GM18517 (cell line): ENCODE measurements at regions not wholly inside any gene's neighbourhood (a gene's known extent, or its start where the extent isn't known, plus 50 kb on each side); places are given as distances from the start of the nearest gene placed in this dataset.

Experiments used
- ATAC-seq: cut with Tn5 transposase; IDR thresholded peaks from one replicate; pipeline ENCODE4 v1.9.1; 2021; ENCODE audit warnings: mild to moderate bottlenecking, moderate library complexity; ENCODE audit not compliant: unreplicated experiment

DNA sequence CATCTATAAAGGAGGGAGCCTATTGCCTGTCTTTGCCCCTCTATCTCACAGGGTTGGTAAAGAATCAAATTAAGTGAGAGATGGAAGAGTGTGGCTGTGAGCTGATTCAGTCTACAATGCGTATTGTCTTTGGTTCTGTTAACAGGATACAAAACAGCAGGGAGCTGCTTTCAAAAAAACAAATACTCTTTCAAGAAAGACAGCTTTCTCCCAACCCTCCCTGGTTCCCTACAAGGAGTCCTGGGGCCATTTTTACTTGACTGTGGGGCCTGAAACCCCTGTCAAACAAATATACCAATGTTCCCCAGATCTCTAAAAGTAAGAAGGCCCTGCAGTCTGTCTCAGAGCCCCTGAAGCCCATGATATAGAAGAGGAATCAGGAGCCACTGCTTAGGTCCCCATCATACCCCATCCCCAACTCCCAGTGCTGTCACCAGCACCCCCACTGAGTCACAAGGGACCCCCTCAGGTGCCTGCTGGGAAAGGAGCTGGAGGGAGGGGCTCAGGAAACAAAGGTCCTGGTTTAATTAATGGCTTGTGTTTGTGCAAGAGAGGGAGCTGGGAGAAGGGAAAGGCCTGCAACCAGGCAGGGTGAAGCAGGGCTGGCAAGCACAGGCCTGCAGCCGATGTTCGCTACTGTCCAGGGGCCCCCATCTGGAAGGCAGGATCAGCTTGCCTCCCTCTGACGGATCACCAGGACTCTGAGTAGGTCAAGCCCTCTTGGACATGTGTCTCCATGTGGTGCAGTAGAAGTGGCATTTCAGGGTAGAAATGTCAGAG, 182.0 kb upstream of the GHITM start:
- no peak for ATAC-seq

DNA sequence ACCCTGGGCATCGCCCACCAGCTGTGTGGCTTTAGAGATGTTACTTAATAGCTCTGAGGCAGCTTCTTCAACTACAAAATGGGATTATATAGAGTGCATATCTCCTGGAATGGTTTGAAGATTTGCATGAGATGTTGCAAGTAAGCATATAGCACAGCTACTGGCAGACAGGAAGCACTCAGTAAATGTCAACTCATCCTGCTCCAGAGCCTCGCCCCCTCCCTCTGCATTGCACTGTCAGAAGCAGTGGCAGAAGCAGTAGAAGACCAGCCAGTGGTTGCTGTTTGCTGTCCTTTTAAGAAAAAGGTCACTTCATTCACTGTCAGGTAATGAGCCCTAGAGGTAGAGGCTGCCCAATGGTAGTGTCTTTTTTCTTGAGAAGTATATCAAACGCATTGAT, 180.0 kb upstream of the GHITM start:
- no peak for ATAC-seq

DNA sequence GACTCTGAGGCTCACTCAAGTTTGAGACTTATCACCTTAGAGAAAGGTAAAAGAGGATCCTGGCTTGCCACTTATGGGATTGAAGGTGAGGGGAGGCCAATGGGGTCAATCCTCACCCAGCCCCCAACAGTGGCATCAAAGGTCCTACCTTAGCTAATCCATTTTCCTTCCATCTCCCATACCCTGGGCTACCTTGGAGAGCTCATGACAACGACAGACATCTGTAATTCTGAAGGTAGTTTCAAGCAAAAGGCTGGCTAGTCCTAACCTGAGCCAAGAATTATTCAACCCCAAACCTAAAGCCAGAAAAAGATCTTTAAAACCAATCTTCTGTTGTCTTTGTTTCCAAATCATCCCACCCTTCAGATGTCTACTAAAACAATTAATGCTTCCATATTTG, 179.2 kb upstream of the GHITM start:
- ATAC-seq = no peak

DNA sequence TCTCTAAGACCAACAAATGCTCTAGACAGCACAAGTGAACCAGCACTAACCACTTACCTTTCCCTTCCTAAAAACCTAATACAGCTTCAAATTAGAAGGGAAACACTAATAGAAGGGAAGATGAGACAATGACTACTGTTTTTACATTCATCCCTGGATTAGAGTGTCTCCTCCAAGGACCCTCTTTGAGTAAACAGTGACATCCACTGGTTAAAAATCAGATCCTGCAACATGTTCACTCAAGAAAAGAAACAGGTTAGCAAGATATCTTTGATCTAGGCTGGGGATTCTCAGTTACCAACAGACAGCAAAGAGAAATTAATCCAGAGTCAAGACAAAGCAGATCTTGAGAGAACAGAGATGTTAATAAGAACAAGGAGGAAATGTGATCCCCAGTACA, 177.7 kb upstream of the GHITM start:
- no peak for ATAC-seq

DNA sequence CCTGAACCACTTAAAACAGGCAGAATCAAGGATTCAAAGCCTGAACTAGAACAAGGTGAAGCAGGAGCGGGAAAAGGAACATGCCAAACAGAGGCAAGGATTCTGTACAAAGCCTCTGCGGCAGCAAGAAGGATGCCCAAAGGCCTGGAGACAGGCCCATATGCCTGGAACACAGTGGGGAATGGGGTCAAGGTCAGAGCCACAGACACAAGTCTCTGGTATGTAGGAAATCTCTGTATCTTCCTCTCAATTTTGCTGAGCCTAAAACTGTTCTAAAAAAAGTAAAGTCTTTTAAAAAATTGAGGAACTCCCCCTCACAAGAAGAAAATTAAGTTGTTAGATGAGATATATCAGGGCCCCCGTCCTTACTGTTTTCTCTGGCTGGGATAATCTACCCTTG, 175.9 kb upstream of the GHITM start:
- ATAC-seq = no peak

DNA sequence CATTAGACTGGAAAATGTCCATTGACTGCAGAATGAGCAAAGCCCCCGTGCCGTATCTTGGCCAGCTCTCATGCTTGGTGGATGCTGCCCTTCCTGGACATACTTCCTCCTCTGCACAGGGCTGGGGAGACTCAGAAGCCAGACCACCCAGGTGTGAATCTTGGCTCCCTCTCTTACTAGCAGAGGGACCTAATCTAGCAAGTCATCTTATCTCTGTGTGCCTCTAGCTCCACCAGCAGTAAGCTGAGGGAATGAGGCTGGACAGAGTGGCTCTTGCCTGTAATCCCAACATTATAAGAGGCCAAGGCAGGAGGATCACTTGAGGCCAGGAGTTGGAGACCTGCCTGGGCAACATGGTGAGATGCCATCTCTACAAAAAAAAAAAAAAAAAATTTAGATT, 173.8 kb upstream of the GHITM start:
- ATAC-seq = no peak

DNA sequence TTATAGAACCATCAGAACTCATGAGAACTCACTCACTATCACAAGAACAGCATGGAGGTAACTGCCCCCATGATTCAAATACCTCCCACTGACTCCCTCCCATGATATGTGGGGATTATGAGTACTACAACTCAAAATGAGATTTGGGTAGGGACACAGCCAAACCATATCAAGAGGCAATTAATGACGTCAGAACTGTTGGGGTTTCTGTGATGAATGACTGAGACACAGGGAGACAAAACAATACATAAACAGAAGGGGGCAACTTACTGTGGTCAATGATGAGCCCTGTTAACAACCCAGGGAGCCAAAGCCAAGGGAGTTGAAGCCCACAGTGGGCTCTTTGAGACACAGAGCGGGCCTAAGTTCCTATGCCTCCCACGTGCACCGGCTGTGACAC, 171.3 kb upstream of the GHITM start:
- no peak for ATAC-seq

DNA sequence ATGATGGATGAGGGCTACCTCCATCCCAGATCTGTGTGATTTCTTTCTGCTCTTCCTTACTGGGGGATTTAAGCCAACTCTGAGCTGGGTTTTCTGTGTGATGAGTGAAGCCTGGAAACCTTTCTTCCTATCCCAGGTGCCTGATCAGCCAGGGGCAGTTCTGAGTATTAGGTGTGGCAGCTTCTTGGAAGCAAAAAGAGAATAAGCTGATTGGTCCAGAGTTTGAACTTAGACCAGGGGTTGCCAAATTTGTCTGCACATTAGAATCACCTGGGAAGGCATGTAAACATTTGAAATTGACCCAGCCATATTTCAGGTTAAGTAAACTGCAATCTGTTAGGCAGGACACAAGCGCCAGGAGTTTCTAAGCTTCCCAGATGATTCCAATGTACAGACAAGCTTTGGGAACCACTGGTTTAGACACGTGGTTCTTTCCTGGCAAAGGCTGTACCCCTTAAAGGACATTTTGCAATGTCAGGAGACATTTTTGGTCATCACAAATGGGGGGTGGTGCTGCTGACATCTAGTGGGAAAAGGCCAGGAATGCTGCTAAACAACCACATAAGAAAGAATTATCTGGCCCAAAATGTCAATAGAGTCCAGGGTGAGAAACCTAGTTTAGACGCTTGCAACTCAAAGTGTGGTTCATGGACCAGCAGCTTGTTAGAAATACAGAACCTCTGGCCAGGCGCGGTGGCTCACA, 160.5 kb upstream of the GHITM start:
- no peak for ATAC-seq

DNA sequence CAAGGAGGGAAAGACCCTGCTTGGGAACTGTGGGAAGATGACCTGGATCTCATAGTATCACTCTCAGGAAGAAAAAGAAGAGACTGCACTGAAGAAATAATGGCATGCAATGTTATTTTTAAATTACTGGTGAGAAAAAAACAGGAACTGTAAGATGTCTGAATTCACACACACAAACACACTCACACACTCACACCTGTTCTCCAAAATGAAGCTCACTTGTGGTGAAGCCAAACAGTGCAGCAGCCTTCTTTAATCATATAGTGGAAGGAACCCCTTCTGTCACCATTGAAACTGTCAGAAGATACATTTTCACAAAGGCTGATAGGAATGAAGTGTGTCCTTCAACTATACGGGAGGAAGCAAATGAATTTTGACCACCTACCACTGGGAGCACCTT, 156.5 kb upstream of the GHITM start:
- ATAC-seq = no peak

DNA sequence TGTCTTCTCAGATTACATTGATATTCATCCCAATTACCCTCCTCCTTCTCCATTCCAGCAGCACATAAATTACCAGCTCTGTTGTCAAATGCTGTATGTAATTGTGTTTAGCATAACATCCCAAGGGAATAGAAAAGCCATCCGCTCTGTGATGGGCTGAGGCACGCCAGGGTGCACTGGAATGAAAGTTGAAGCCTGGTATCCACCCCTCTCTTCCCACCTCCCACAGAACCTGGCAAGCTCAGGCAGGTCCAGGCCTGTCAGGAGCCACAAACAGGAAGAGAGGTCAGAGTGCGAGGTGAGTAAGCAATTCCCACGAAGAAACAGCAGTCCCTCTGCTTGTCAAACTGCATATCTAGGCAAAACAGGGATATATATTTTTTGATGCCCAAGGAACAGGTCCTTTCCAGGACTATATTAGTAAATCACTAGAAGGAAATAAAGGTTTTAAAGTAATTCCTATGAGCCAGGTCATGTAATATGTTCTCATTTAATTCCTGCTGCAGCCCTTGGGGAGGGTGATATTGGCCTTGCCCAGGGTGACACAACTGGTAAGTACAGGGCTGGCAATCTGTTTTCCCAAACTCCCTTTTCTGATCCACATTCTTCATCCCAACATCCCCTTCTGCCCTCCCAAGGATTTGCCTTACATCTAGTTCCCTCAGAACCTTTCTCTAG, 155.6 kb upstream of the GHITM start:
- ATAC-seq = no peak

DNA sequence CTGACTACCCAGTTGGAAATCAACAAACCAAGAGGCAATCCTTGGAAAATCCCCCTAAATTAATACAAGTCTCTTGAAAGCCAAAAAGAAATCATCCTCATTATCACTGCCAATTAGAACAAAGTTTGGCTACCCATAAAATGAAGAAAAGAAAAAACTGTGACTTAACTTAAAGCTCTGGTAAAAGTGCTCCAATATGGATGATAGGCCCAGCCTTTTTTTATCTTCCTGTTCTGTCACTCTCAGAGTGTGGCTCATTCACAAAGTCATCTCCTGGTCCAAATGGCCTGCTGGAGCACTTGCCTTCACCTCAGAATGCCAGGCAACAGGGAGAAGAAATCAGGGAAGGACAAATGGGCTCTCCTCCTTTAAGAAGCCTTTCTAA, 155.1 kb upstream of the GHITM start:
- ATAC-seq = no peak

DNA sequence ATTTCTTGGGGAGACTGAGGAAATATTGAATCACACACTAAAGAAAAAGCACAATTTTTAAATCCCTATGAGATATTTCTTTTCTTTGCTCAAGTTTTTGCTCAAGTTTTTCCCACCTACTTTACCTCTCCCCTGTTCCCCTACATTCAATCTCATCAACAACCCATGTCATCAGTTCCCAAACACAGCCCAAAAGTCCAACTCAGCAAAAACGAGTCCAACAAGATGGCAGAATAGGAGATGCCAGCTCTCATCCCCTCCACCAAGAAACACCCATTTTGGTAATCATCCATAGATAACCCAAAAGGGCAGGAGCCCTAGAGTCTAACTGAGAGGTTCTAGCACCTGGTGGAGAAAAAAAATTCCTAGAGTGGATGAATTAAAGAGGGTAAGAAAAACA, 152.5 kb upstream of the GHITM start:
- ATAC-seq = no peak

DNA sequence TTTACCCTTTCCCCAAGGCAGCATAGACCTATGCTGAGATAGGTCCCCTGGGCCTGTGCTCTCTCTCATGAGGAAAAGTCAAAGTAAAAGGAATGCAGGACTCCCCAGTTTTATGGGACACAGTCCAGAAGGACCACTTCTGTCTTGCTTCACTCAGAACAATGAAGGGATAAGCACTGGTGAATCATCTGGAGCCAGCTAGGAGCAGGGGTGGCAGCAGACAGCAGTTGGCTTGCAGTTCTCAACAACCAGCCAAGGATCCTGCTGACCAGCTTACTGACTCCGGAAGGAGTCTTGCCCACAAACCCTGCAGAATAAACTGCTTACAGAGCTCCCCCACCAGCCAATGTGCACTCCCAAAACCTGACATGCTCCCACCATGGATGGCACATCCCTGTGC, 152.1 kb upstream of the GHITM start:
- ATAC-seq = no peak

DNA sequence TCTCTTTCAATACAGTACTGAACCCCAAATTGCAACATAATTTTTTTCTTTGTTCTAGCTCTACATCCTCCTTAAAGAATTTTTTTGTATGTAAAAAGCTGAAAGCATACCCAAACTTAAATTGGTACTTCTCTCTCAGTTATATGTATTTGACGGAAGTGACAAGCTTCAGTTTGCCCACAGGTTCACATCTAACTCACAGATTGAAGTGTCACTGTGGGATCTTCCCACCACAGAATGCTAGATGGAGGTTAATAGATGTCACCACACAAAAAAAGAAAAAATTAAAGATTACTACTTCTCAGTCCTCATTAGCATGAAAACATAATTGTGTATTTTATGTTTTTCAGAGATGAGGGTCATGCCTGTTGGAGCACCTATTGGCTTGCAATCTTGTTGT, 150.9 kb upstream of the GHITM start:
- no peak for ATAC-seq

DNA sequence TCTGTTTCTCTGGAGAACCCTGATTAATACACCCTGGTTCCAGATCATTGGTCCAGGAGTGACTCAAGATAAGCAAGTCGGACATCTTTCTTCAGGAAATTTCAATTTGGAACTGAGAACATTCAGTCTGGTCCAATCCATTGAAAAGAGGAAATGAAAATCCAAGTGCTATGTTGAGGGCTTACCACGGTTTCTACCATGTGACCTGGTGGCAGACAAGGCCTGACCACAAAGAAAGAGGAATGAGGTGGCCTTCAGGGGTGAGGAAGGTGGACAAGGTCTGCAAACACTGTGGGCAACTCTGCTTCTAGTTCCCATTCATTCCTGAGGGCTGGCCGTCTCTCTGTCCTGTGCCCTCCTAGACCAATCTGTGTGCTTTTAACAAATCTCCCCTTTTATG, 149.2 kb upstream of the GHITM start:
- peak; percentile 94 for ATAC-seq

DNA sequence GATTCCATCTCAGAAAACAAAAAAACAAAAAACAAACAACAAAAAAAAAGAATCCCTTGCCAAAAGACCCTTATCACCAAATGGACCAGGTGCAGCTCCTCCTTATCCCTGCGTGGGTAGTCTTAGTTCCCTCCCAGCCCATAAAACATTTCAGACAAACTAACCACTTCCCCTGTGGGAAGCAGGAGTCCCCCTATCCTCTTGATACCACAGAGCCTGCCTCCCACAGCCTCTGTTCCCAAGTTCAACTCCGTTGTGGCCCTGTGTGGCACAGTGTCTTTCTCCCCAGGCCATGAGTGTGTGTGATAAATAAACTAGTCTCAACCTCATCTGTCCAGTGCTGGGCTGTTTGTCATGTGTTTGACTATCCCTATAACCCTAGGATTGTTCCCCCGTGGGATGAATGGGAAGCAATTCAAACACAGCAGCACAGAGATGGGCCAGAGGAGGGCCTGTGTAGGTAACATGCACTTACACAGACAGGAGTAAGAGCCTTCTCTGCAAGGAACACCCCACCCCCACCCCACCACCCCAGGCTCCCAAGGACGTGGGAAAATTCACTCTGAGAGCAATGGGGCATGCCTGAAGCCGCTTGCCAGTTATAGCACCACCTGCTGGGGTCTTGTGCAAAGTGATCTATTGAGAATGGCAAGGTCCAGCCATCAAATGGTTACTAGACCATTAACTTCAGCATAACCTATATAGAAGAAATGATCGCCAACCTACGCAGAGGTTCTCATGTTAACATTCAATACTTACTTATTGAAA, 147.1 kb upstream of the GHITM start:
- ATAC-seq = no peak

DNA sequence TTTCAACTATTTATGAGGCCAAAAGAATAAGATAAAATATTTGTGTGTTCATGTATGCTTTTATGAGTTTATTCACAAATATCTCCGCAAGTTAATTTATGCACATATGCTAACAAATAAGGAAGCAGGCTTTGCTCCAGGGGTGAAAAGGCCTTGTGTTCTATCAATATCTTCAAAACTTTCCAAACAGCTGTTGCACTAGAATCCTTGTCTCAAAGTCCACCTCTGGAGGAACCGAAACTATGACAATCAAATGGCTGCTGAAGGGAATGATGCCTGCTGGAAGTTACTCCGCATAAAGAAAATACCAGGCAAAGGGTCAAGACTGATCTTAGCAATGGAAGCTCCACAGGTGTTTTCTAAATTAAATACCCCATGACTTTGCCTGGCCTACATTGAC, 145.0 kb upstream of the GHITM start:
- ATAC-seq = no peak

DNA sequence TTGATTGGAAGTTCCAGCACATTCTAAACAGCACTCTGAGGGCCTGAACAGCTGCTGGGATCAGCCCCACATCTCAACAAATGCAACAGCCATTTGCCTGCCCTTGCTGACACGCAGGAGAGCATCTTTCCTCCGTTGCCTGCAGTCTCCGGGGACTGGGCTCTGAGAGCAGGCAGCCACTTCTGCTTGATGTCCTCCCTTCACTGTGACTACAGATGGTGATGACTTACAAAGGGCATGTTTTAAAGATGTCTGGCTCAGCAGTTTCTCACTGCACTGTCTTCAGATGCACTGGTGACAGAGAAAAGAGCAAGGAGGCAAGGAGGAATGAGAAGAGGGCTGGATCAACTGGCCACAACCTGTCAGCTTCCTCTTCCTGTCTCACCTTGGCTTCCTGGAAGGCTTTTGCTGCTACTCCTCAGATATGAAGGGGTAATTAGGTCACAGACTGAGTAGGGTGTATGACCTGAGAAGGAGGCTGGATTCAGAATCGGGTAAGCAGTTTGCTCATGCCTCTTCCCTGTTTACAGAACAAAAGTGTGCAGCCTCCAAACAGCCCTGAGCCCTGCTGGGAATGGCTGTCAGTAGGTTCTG, 143.5 kb upstream of the GHITM start:
- ATAC-seq = no peak

DNA sequence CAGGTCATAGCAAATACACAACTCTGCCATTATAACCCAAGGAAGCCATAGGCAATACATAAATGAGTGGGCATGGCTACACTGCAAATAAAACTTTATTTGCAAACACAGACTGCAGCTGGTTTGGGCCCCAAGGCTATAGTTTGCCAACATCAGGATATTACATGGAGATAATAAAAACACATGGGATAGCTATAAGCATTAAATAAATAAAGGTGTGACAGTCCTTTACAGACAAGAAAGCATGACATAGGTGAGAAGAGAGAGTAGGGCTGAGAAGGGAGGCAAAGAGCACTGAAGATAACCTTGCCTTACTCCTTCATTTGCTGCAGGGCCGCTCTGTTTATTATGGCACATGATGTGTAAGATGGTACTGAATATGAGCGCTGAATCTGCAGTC, 135.1 kb upstream of the GHITM start:
- no peak for ATAC-seq

DNA sequence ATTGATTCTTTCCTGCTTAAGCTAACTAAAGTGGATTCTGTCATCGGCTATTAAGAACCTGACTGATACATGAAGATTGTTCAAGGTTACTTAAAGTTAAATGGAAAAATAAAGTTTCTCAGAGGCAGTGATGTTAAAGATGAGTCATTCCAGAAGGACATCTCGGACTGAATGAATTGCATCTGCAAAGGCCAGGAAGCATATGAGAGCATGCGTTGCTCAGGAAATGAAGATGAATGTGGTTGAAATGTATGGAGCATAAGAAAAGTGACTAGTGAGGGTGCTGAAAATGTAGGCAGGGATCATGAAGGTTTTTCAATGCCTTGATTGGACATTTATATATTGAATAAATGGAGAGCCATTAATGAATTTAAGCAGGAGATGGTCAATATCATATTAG, 133.9 kb upstream of the GHITM start:
- no peak for ATAC-seq

DNA sequence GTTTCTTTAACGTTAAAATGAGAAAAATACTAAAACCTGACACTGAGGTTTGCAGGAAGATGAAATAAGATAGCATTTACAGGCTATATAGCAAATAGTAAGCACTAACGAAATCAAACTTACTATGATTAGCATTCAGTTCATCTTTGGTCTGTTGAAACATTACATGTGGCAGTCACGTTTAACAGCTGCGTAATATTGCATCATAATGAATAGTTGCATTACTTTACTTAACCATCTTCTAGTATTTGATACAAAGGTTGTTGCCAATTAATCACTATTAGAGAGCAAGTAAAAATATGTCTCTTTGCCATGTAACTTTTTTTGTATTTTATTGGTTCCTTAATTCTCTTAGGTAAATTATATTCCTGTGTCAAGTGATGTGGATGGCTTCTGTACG, 131.8 kb upstream of the GHITM start:
- no peak for ATAC-seq
